Peyer's patch (tissue), 4 donors: ENCODE measurements at regions not wholly inside any gene's neighbourhood (a gene's known extent, or its start where the extent isn't known, plus 50 kb on each side); places are given as distances from the start of the nearest gene placed in this dataset.

Experiments
- CTCF ChIP-seq, 6 experiments: fragments of 450-650 bp in 4 of 6; fragments of 200-600 bp in 2 of 6; sonication (generic) in 1 of 6; IDR thresholded peaks; one replicate each; pipeline ENCODE4 v1.5.1; 2017 to 2019; ENCODE audit warnings: antibody characterized with exemption in 6 of 6, mild to moderate bottlenecking in 3 of 6, moderate library complexity in 1 of 6
- POLR2A ChIP-seq, 2 donors: fragments of 450-650 bp; IDR thresholded peaks; one replicate each; pipeline ENCODE4 v1.5.1; 2017; ENCODE audit warnings: antibody characterized with exemption in 2 of 2, mild to moderate bottlenecking in 2 of 2, moderate library complexity in 2 of 2

DNA sequence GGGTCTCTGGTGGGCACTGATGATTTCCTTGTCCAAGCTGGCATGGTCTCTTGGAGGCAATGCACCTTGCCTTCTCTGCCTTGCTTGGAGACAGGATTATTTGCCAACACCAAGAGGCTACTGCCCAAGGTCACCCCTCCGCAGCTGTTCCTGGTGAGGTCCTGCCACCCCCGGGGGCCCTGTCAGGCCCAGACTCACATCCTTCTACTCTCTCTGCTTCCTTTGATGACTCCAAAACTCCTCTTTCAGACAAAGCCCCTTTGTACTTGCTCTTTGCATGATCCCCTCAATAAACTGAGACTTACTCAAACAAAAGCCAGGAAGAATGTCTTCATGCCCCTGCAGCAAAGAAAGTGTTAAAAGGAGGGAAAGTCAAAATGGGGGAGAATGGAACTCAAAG, 137.7 kb downstream of the MEX3B start:
- TF ChIP-seq CTCF (IDR thresholded peaks at IDR 0.05) (no peak), POLR2A (IDR thresholded peaks at IDR 0.05) (no peak)
